Activated naive CD4-positive, alpha-beta T cell treated with anti-CD3 and anti-CD28 coated beads for 36 hours (primary cell): ENCODE measurements at regions not wholly inside any gene's neighbourhood (a gene's known extent, or its start where the extent isn't known, plus 50 kb on each side); places are given as distances from the start of the nearest gene placed in this dataset.

Experiments used
- CTCF ChIA-PET: fragments of 350-600 bp; sonication (Branson Sonifier 250); formaldehyde crosslinking; loops from one replicate; lab custom pipeline; 2021; ENCODE audit warnings: antibody characterized with exemption; lab: Charles Lee
- DNase-seq: peaks from one replicate; pipeline ENCODE4 v3.0.0-alpha.2; 2020
- H3K27ac Mint-ChIP-seq: one replicate; pipeline ENCODE4 v1.8.0; 2021; ENCODE audit warnings: mild to moderate bottlenecking, mixed read lengths
- H3K27me3 Mint-ChIP-seq: one replicate; pipeline ENCODE4 v1.8.0; 2021; ENCODE audit warnings: low read depth, mixed read lengths
- H3K36me3 Mint-ChIP-seq: one replicate; pipeline ENCODE4 v1.8.0; 2021; ENCODE audit warnings: low read depth, mixed read lengths
- H3K4me1 Mint-ChIP-seq: one replicate; pipeline ENCODE4 v1.8.0; 2021; ENCODE audit warnings: low read depth, mixed read lengths
- H3K4me3 Mint-ChIP-seq: one replicate; pipeline ENCODE4 v1.8.0; 2021; ENCODE audit warnings: mild to moderate bottlenecking, moderate library complexity, mixed read lengths
- H3K9me3 Mint-ChIP-seq: one replicate; pipeline ENCODE4 v1.8.0; 2021; ENCODE audit warnings: mixed read lengths
- intact Hi-C: fragments of 100-400 bp; cut with micrococcal nuclease; formaldehyde crosslinking; loops from one replicate; pipeline ENCODE4 v1.15.1; 2023

- Mint-ChIP-seq H3K4me1 (no peaks in the 10 kb centered on the region), H3K9me3 (no peaks in the 10 kb centered on the region), H3K36me3 (no peaks in the 10 kb centered on the region), H3K4me3 (no peak overlapping the region), H3K27ac (no peak overlapping the region), H3K27me3 (no peaks in the 10 kb centered on the region)
- DNase-seq, result no peak
- CTCF ChIA-PET, result no interaction called here
- intact Hi-C loops, result loop anchor here (10.0 kb wide), 1 partner anchor 294 kb away; the partner anchor contains the start of gene IL1RAP
Measured at GRCh38 chr3:190220362-190220761, 99.7 kb upstream of the P3H2 start.

- Mint-ChIP-seq H3K36me3 (no peaks in the 10 kb centered on the region), H3K4me3 (no peak overlapping the region), H3K9me3 (peaks cover 3% of the 10 kb centered on the region), H3K4me1 (no peaks in the 10 kb centered on the region), H3K27ac (no peak overlapping the region), H3K27me3 (no peaks in the 10 kb centered on the region)
- DNase-seq, result no peak
- CTCF ChIA-PET, result interaction anchor here (1.6 to 1.9 kb wide), 2 partner anchors 105 to 255 kb away, joined by 4 read pairs; partner anchors contain the start of gene CLDN1
- intact Hi-C loops, result no loop called here
Measured at GRCh38 chr3:190217081-190217480, 96.4 kb upstream of the P3H2 start.

- Mint-ChIP-seq H3K27ac (no peak overlapping the region), H3K9me3 (peaks cover 3% of the 10 kb centered on the region), H3K27me3 (no peaks in the 10 kb centered on the region), H3K4me3 (no peak overlapping the region), H3K36me3 (no peaks in the 10 kb centered on the region), H3K4me1 (peaks cover 2% of the 10 kb centered on the region)
- DNase-seq, result no peak
- CTCF ChIA-PET, result interaction anchor here (0.8 to 0.9 kb wide), 2 partner anchors 10 to 252 kb away, joined by 3 to 4 read pairs; no protein-coding TSS in a partner anchor
- intact Hi-C loops, result no loop called here
Measured at GRCh38 chr3:190213727-190214126, 93.0 kb upstream of the P3H2 start.

- CTCF ChIA-PET, result interaction anchor here (1.1 kb wide), 1 partner anchor 14 kb away, joined by 3 read pairs; no protein-coding TSS in a partner anchor
Measured at GRCh38 chr3:190210608-190211007, 89.9 kb upstream of the P3H2 start.

GRCh38 chr3:190209533-190209932 lies 88.8 kb upstream of the P3H2 start:
- H3K27me3 Mint-ChIP-seq, result peaks cover 9% of the 10 kb centered on the region
- intact Hi-C loops, result loop anchor here (5.0 kb wide), 1 partner anchor 173 kb away; no protein-coding TSS in a partner anchor
- peaks cover 15% of the 10 kb centered on the region for H3K4me1 Mint-ChIP-seq
- H3K36me3 Mint-ChIP-seq, result no peaks in the 10 kb centered on the region
- no peak overlapping the region for H3K27ac Mint-ChIP-seq
- no peak for DNase-seq
- CTCF ChIA-PET, result no interaction called here
- no peak overlapping the region for H3K4me3 Mint-ChIP-seq
- H3K9me3 Mint-ChIP-seq, result peaks cover 3% of the 10 kb centered on the region

More at GRCh38 chr3:190210608-190211007, 89.9 kb upstream of the P3H2 start:
- Mint-ChIP-seq H3K27me3 (peaks cover 7% of the 10 kb centered on the region), H3K27ac (no peak overlapping the region), H3K9me3 (peaks cover 3% of the 10 kb centered on the region), H3K4me3 (no peak overlapping the region), H3K36me3 (no peaks in the 10 kb centered on the region), H3K4me1 (peaks cover 10% of the 10 kb centered on the region)
- no peak for DNase-seq
- intact Hi-C loops, result no loop called here

- peaks cover 3% of the 10 kb centered on the region for H3K9me3 Mint-ChIP-seq
- peaks cover 13% of the 10 kb centered on the region for H3K27me3 Mint-ChIP-seq
- no peak overlapping the region for H3K4me3 Mint-ChIP-seq
- no peaks in the 10 kb centered on the region for H3K36me3 Mint-ChIP-seq
- H3K27ac Mint-ChIP-seq, result no peak overlapping the region
- H3K4me1 Mint-ChIP-seq, result peaks cover 16% of the 10 kb centered on the region
- intact Hi-C loops, result loop anchor here (5.0 kb wide), 1 partner anchor 174 kb away; no protein-coding TSS in a partner anchor
- no peak for DNase-seq
- CTCF ChIA-PET, result interaction anchor here (0.9 kb wide), 1 partner anchor 13 kb away, joined by 4 read pairs; no protein-coding TSS in a partner anchor
Measured at GRCh38 chr3:190208196-190208595, 87.5 kb upstream of the P3H2 start.

GRCh38 chr3:190205739-190206138 lies 85.0 kb upstream of the P3H2 start:
- CTCF ChIA-PET, result no interaction called here
- Mint-ChIP-seq H3K36me3 (no peaks in the 10 kb centered on the region), H3K4me3 (no peak overlapping the region), H3K27ac (no peak overlapping the region), H3K9me3 (no peaks in the 10 kb centered on the region), H3K4me1 (peaks cover 16% of the 10 kb centered on the region), H3K27me3 (peaks cover 18% of the 10 kb centered on the region)
- DNase-seq, result no peak
- intact Hi-C loops, result loop anchor here (1.0 to 5.0 kb wide), 3 partner anchors 114 to 286 kb away; no protein-coding TSS in a partner anchor

- no peak overlapping the region for H3K27ac Mint-ChIP-seq
- H3K27me3 Mint-ChIP-seq, result peaks cover 18% of the 10 kb centered on the region
- CTCF ChIA-PET, result no interaction called here
- peaks cover 14% of the 10 kb centered on the region for H3K4me1 Mint-ChIP-seq
- intact Hi-C loops, result loop anchor here (5.0 kb wide), 2 partner anchors 187 to 932 kb away; no protein-coding TSS in a partner anchor
- no peak for DNase-seq
- no peak overlapping the region for H3K4me3 Mint-ChIP-seq
- H3K9me3 Mint-ChIP-seq, result no peaks in the 10 kb centered on the region
- H3K36me3 Mint-ChIP-seq, result no peaks in the 10 kb centered on the region
Measured at GRCh38 chr3:190204200-190204599, 83.5 kb upstream of the P3H2 start.

- Mint-ChIP-seq H3K9me3 (no peaks in the 10 kb centered on the region), H3K4me3 (no peak overlapping the region), H3K36me3 (no peaks in the 10 kb centered on the region), H3K4me1 (no peaks in the 10 kb centered on the region), H3K27ac (no peak overlapping the region), H3K27me3 (peaks cover 2% of the 10 kb centered on the region)
- no peak for DNase-seq
- CTCF ChIA-PET, result no interaction called here
- intact Hi-C loops, result no loop called here
Measured at GRCh38 chr3:190197346-190197763, 76.7 kb upstream of the P3H2 start.

- no peak overlapping the region for H3K27ac Mint-ChIP-seq
- no peak overlapping the region for H3K4me3 Mint-ChIP-seq
- H3K9me3 Mint-ChIP-seq, result no peaks in the 10 kb centered on the region
- peaks cover 7% of the 10 kb centered on the region for H3K27me3 Mint-ChIP-seq
- intact Hi-C loops, result no loop called here
- CTCF ChIA-PET, result interaction anchor here (1.2 kb wide), 1 partner anchor 68 kb away, joined by 3 read pairs; no protein-coding TSS in a partner anchor
- H3K4me1 Mint-ChIP-seq, result no peaks in the 10 kb centered on the region
- no peaks in the 10 kb centered on the region for H3K36me3 Mint-ChIP-seq
- no peak for DNase-seq
Measured at GRCh38 chr3:190194506-190194905, 73.8 kb upstream of the P3H2 start.

- Mint-ChIP-seq H3K27me3 (peaks cover 7% of the 10 kb centered on the region), H3K4me1 (no peaks in the 10 kb centered on the region), H3K27ac (no peak overlapping the region), H3K36me3 (no peaks in the 10 kb centered on the region), H3K9me3 (no peaks in the 10 kb centered on the region), H3K4me3 (no peak overlapping the region)
- intact Hi-C loops, result no loop called here
- CTCF ChIA-PET, result no interaction called here
- no peak for DNase-seq
Measured at GRCh38 chr3:190193210-190193609, 72.5 kb upstream of the P3H2 start.

- Mint-ChIP-seq H3K27ac (no peak overlapping the region), H3K9me3 (no peaks in the 10 kb centered on the region), H3K4me3 (no peak overlapping the region), H3K4me1 (no peaks in the 10 kb centered on the region), H3K27me3 (peaks cover 7% of the 10 kb centered on the region), H3K36me3 (no peaks in the 10 kb centered on the region)
- intact Hi-C loops, result no loop called here
- no peak for DNase-seq
- CTCF ChIA-PET, result no interaction called here
Measured at GRCh38 chr3:190192739-190193138, 72.0 kb upstream of the P3H2 start.

GRCh38 chr3:190192087-190192486 lies 71.4 kb upstream of the P3H2 start:
- intact Hi-C loops, result no loop called here
- no peak for DNase-seq
- Mint-ChIP-seq H3K27ac (no peak overlapping the region), H3K36me3 (no peaks in the 10 kb centered on the region), H3K27me3 (peaks cover 7% of the 10 kb centered on the region), H3K4me3 (no peak overlapping the region), H3K9me3 (no peaks in the 10 kb centered on the region), H3K4me1 (no peaks in the 10 kb centered on the region)
- CTCF ChIA-PET, result interaction anchor here (0.6 to 1.1 kb wide), 2 partner anchors 227 to 285 kb away, joined by 3 to 4 read pairs; no protein-coding TSS in a partner anchor
